HEK293 (cell line): ENCODE measurements at regions not wholly inside any gene's neighbourhood (a gene's known extent, or its start where the extent isn't known, plus 50 kb on each side); places are given as distances from the start of the nearest gene placed in this dataset.

ENCODE experiments used
- CTCF ChIA-PET: fragments of 350-600 bp; formaldehyde crosslinking; extraction: SDS; loops from one replicate; lab custom pipeline; 2021; ENCODE audit warnings: antibody characterized with exemption; lab: Yijun Ruan, JAX
- POLR2A ChIA-PET: fragments of 300-600 bp; formaldehyde crosslinking; extraction: SDS; loops from one replicate; lab custom pipeline; 2020; ENCODE audit warnings: antibody characterized with exemption, inconsistent platforms; lab: Yijun Ruan, JAX
- H3K27ac ChIP-seq: fragments of 200-500 bp; sonication (Bioruptor generic); 2 replicates; pipeline ENCODE4 v1.5.1; 2014; ENCODE audit warnings: low read depth, low read length, control low read depth, inconsistent platforms; ENCODE audit errors: extremely low read depth
- H3K36me3 ChIP-seq, 2 experiments: fragments of 200-500 bp in 1 of 2; sonication (Bioruptor generic) in 1 of 2; 1 replicate in 1 of 2; 2 replicates in 1 of 2; pipeline ENCODE4 v1.5.1; 2014 to 2017; ENCODE audit warnings: inconsistent platforms in 2 of 2, low read length in 2 of 2; ENCODE audit not compliant: control insufficient read depth in 2 of 2, insufficient read depth in 1 of 2
- H3K4me1 ChIP-seq: fragments of 200-500 bp; sonication (Bioruptor generic); 2 replicates; pipeline ENCODE4 v1.5.1; 2014; ENCODE audit warnings: mild to moderate bottlenecking, low read length, inconsistent platforms; ENCODE audit not compliant: control insufficient read depth, insufficient read depth
- H3K4me3 ChIP-seq: 2 replicates; pipeline ENCODE4 v1.5.1; 2011; ENCODE audit warnings: low read depth, mild to moderate bottlenecking, control low read depth, low read length, moderate library complexity
- H3K9me3 ChIP-seq: fragments of 200-500 bp; sonication (Bioruptor generic); 2 replicates; pipeline ENCODE4 v1.5.1; 2014; ENCODE audit warnings: low read depth, low read length, inconsistent platforms; ENCODE audit not compliant: control insufficient read depth, insufficient read depth
- GLIS1 ChIP-seq: fragments of 450-650 bp; formaldehyde crosslinking; IDR thresholded peaks from 2 replicates; pipeline ENCODE4 v1.5.1; 2016; ENCODE audit warnings: missing biosample characterization, missing genetic modification characterization
- KLF8 ChIP-seq: fragments of 450-650 bp; formaldehyde crosslinking; IDR thresholded peaks from 2 replicates; pipeline ENCODE4 v1.5.1; 2016; ENCODE audit warnings: missing biosample characterization, missing genetic modification characterization
- TCF7L2 ChIP-seq: IDR thresholded peaks from 2 replicates; pipeline ENCODE4 v1.6.1; 2011; ENCODE audit warnings: low read depth, mild to moderate bottlenecking, inconsistent platforms, low read length, moderate library complexity, borderline replicate concordance
- ZNF133 ChIP-seq: fragments of 450-650 bp; formaldehyde crosslinking; IDR thresholded peaks from 2 replicates; pipeline ENCODE4 v1.5.1; 2016; ENCODE audit warnings: missing biosample characterization, missing genetic modification characterization
- ZNF169 ChIP-seq: fragments of 450-650 bp; formaldehyde crosslinking; IDR thresholded peaks from 2 replicates; pipeline ENCODE4 v1.5.1; 2016; ENCODE audit warnings: missing biosample characterization, missing genetic modification characterization
- ZNF223 ChIP-seq: fragments of 450-650 bp; formaldehyde crosslinking; IDR thresholded peaks from 2 replicates; pipeline ENCODE4 v1.5.1; 2016; ENCODE audit warnings: missing biosample characterization, missing genetic modification characterization
- ZNF23 ChIP-seq: fragments of 450-650 bp; formaldehyde crosslinking; IDR thresholded peaks from 2 replicates; pipeline ENCODE4 v1.5.1; 2016; ENCODE audit warnings: missing biosample characterization, missing genetic modification characterization, borderline replicate concordance
- ZNF37A ChIP-seq: fragments of 450-650 bp; IDR thresholded peaks from 2 replicates; pipeline ENCODE4 v1.5.1; 2018; ENCODE audit warnings: missing biosample characterization, missing genetic modification characterization
- ZNF629 ChIP-seq: fragments of 450-650 bp; formaldehyde crosslinking; IDR thresholded peaks from 2 replicates; pipeline ENCODE4 v1.5.1; 2017; ENCODE audit warnings: missing biosample characterization, missing genetic modification characterization
- ZNF654 ChIP-seq: fragments of 450-650 bp; formaldehyde crosslinking; IDR thresholded peaks from 2 replicates; pipeline ENCODE4 v1.5.1; 2016; ENCODE audit warnings: low read depth, missing biosample characterization, missing genetic modification characterization
- ZNF701 ChIP-seq: fragments of 450-650 bp; formaldehyde crosslinking; IDR thresholded peaks from 2 replicates; pipeline ENCODE4 v1.5.1; 2016; ENCODE audit warnings: missing biosample characterization, missing genetic modification characterization
- ZNF777 ChIP-seq: fragments of 450-650 bp; formaldehyde crosslinking; IDR thresholded peaks from 2 replicates; pipeline ENCODE4 v1.5.1; 2017; ENCODE audit warnings: missing biosample characterization, missing genetic modification characterization, borderline replicate concordance
- TF ChIP-seq, protein P1 (sequence below): fragments of 450-650 bp; formaldehyde crosslinking; IDR thresholded peaks from 2 replicates; pipeline ENCODE4 v1.5.1; 2017; ENCODE audit warnings: missing biosample characterization, missing genetic modification characterization
- TF ChIP-seq, protein P2 (sequence below): fragments of 450-650 bp; formaldehyde crosslinking; IDR thresholded peaks from 2 replicates; pipeline ENCODE4 v1.5.1; 2016; ENCODE audit warnings: missing biosample characterization, missing genetic modification characterization
- TF ChIP-seq, protein P3 (sequence below): fragments of 450-650 bp; formaldehyde crosslinking; IDR thresholded peaks from 2 replicates; pipeline ENCODE4 v1.5.1; 2016; ENCODE audit warnings: missing biosample characterization, missing genetic modification characterization
- TF ChIP-seq, protein P4 (sequence below): fragments of 450-650 bp; formaldehyde crosslinking; IDR thresholded peaks from 2 replicates; pipeline ENCODE4 v1.5.1; 2016; ENCODE audit warnings: missing biosample characterization, missing genetic modification characterization
- TF ChIP-seq, protein P5 (sequence below): fragments of 450-650 bp; formaldehyde crosslinking; IDR thresholded peaks from 2 replicates; pipeline ENCODE4 v1.5.1; 2016; ENCODE audit warnings: missing biosample characterization, missing genetic modification characterization

DNA sequence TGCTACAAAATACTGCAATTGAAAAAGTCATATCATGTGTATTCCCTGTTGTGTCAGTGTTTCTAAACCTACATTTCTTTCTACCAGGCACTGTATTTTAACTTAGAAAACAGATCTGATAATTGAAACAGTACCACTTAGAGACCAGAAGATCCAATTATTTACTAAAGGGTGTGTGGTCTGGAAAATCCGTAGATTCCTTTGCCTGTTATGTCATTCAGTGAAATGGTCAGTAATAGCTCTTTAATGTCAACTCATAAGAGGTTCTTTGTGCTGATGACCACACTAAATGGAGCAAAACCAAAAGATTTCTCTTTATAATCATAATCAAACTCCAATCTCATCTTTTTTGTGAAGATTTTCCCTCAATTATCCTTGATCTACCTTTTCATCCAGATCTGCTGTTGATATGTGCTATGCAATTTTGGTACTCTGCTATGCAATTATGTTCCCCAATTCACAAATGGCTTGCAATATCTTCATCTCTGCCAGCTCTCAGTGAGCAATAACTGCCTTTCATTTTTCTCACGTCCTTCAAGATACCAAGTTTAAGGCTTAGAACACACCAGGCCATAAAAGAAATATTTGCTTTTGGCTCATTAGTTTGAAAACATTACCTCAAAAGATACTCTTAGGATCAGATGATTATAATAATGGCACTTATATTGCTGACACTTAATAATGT lies 165.5 kb downstream of the MOXD1 start:
- H3K9me3 ChIP-seq = no peaks in the 10 kb centered on the region
- POLR2A ChIA-PET = interaction anchor here (1.2 to 1.3 kb wide), 2 partner anchors 284 to 285 kb away, joined by 3 to 6 read pairs; partner anchors contain the start of gene CCN2

DNA sequence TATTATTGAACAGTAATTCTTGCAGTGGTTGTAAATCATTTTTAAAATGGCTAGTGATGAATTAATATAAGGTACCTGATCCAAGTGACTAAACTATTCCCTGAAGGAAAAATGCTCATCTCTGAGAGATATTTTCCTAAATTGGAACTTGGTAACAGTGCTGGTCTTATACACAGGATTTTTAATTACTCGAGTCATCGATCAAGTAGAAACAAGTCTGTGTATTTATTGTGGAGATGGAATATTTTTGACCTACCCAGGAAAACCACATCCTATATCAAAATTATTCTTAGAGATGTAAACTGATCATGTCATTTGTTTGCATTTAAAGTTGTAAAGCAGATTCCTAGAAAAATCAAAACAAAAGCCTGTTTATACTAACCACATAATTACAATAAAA lies 166.9 kb downstream of the MOXD1 start:
- no peak overlapping the region for H3K27ac ChIP-seq
- TF ChIP-seq, protein P1, sequence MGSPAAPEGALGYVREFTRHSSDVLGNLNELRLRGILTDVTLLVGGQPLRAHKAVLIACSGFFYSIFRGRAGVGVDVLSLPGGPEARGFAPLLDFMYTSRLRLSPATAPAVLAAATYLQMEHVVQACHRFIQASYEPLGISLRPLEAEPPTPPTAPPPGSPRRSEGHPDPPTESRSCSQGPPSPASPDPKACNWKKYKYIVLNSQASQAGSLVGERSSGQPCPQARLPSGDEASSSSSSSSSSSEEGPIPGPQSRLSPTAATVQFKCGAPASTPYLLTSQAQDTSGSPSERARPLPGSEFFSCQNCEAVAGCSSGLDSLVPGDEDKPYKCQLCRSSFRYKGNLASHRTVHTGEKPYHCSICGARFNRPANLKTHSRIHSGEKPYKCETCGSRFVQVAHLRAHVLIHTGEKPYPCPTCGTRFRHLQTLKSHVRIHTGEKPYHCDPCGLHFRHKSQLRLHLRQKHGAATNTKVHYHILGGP (tag by site-specific recombination) = peak; percentile 65
- TF ChIP-seq ZNF654 = no peak
- H3K36me3 ChIP-seq = no peaks in the 10 kb centered on the region
- H3K4me3 ChIP-seq = no peak overlapping the region
- H3K9me3 ChIP-seq = no peaks in the 10 kb centered on the region
- CTCF ChIA-PET = interaction anchor here (1.1 to 2.0 kb wide), 5 partner anchors 9 to 309 kb away, joined by 3 to 8 read pairs (median 5); no protein-coding TSS in a partner anchor
- H3K4me1 ChIP-seq = no peaks in the 10 kb centered on the region
- POLR2A ChIA-PET = interaction anchor here (1.3 kb wide), 1 partner anchor 283 kb away, joined by 6 read pairs; the partner anchor contains the start of gene CCN2

More for the DNA sequence above, 165.5 kb downstream of the MOXD1 start:
- CTCF ChIA-PET = interaction anchor here (0.5 to 2.0 kb wide), 7 partner anchors 12 to 1364 kb away, joined by 3 to 8 read pairs (median 5); no protein-coding TSS in a partner anchor
- TF ChIP-seq ZNF133 (tag by site-specific recombination) (no peak), ZNF701 (tag by site-specific recombination) (no peak), ZNF629 (tag by site-specific recombination) (no peak), ZNF169 (no peak), ZNF23 (tag by site-specific recombination) (no peak), TCF7L2 (no peak), KLF8 (tag by site-specific recombination) (no peak), ZNF777 (tag by site-specific recombination) (no peak), GLIS1 (tag by site-specific recombination) (no peak), ZNF223 (tag by site-specific recombination) (no peak), ZNF37A (tag by site-specific recombination) (no peak)
- TF ChIP-seq, protein P2, sequence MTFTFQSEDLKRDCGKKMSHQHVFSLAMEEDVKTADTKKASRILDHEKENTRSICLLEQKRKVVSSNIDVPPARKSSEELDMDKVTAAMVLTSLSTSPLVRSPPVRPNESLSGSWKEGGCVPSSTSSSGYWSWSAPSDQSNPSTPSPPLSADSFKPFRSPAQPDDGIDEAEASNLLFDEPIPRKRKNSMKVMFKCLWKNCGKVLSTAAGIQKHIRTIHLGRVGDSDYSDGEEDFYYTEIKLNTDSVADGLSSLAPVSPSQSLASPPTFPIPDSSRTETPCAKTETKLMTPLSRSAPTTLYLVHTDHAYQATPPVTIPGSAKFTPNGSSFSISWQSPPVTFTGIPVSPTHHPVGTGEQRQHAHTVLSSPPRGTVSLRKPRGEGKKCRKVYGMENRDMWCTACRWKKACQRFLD (tag by site-specific recombination) = no peak
- TF ChIP-seq, protein P3, sequence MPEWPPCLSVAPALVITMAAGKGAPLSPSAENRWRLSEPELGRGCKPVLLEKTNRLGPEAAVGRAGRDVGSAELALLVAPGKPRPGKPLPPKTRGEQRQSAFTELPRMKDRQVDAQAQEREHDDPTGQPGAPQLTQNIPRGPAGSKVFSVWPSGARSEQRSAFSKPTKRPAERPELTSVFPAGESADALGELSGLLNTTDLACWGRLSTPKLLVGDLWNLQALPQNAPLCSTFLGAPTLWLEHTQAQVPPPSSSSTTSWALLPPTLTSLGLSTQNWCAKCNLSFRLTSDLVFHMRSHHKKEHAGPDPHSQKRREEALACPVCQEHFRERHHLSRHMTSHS (tag by site-specific recombination) = no peak
- TF ChIP-seq, protein P4, sequence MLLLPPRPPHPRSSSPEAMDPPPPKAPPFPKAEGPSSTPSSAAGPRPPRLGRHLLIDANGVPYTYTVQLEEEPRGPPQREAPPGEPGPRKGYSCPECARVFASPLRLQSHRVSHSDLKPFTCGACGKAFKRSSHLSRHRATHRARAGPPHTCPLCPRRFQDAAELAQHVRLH (tag by site-specific recombination) = no peak
- TF ChIP-seq, protein P5, sequence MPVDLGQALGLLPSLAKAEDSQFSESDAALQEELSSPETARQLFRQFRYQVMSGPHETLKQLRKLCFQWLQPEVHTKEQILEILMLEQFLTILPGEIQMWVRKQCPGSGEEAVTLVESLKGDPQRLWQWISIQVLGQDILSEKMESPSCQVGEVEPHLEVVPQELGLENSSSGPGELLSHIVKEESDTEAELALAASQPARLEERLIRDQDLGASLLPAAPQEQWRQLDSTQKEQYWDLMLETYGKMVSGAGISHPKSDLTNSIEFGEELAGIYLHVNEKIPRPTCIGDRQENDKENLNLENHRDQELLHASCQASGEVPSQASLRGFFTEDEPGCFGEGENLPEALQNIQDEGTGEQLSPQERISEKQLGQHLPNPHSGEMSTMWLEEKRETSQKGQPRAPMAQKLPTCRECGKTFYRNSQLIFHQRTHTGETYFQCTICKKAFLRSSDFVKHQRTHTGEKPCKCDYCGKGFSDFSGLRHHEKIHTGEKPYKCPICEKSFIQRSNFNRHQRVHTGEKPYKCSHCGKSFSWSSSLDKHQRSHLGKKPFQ = no peak
- H3K27ac ChIP-seq = no peak overlapping the region
- no peaks in the 10 kb centered on the region for H3K4me1 ChIP-seq
- H3K4me3 ChIP-seq = no peak overlapping the region
- H3K36me3 ChIP-seq = no peaks in the 10 kb centered on the region
